Breast epithelium (tissue), 3 donors: ENCODE measurements at regions not wholly inside any gene's neighbourhood (a gene's known extent, or its start where the extent isn't known, plus 50 kb on each side); places are given as distances from the start of the nearest gene placed in this dataset.

Source experiments
- CTCF ChIP-seq, 3 donors: fragments of 450-650 bp; IDR thresholded peaks; one replicate each; pipeline ENCODE4 v1.5.1; 2016 to 2017; ENCODE audit warnings: antibody characterized with exemption in 3 of 3, mild to moderate bottlenecking in 3 of 3, moderate library complexity in 3 of 3
- POLR2A ChIP-seq: fragments of 450-650 bp; IDR thresholded peaks from one replicate; pipeline ENCODE4 v1.6.1; 2016; ENCODE audit warnings: antibody characterized with exemption, mild to moderate bottlenecking, moderate library complexity
- POLR2AphosphoS5 ChIP-seq, 3 donors: sonication (generic); formaldehyde crosslinking; IDR thresholded peaks; one replicate each; pipeline ENCODE4 v1.6.1; 2017; ENCODE audit warnings: antibody characterized with exemption in 3 of 3

- TF ChIP-seq CTCF (IDR thresholded peaks at IDR 0.05): no peak
- no peak for TF ChIP-seq POLR2A
- TF ChIP-seq POLR2AphosphoS5 (IDR thresholded peaks at IDR 0.05): no peak
Measured at GRCh38 chr7:39761449-39761848, 138.1 kb downstream of the RALA start.
